HCT116 (cell line): ENCODE measurements at regions not wholly inside any gene's neighbourhood (a gene's known extent, or its start where the extent isn't known, plus 50 kb on each side); places are given as distances from the start of the nearest gene placed in this dataset.

Source experiments
- ATAC-seq: fragments of 200-7000 bp; cut with Tn5 transposase; 2 replicates; pipeline ENCODE4 v1.9.1; 2020; ENCODE audit warnings: mild to moderate bottlenecking, moderate library complexity
- BruUV-seq: library from RNA; stranded (reverse); fragments of 400-500 nt; replicated peaks from 2 replicates; lab custom pipeline; 2021; lab: Mats Ljungman, UMichigan
- CTCF ChIA-PET: fragments of 300-600 bp; sonication (Branson Sonifier 250); formaldehyde crosslinking; loops from one replicate; lab custom pipeline; 2021; ENCODE audit warnings: antibody characterized with exemption; lab: Charles Lee
- POLR2A ChIA-PET: fragments of 300-600, 350-600 bp; sonication (Branson Sonifier 250); formaldehyde crosslinking; loops from one replicate; lab custom pipeline; 2021; ENCODE audit warnings: antibody characterized with exemption; lab: Charles Lee
- RAD21 ChIA-PET, 2 experiments: fragments of 300-600 bp; sonication (Branson Sonifier 250); formaldehyde crosslinking; loops; one replicate each; lab custom pipeline; 2023; ENCODE audit warnings: low total read pairs in 2 of 2; ENCODE audit not compliant: uncharacterized antibody in 2 of 2, unreplicated experiment in 2 of 2, low non-redundant PET in 1 of 2; lab: Charles Lee
- DNase-seq: peaks from one replicate; pipeline ENCODE4 v3.0.0-alpha.2; 2010; ENCODE audit warnings: low read depth, low spot score
- H2AFZ ChIP-seq: fragments of 200-600 bp; shearing (Covaris generic), sonication (generic); 2 replicates; pipeline ENCODE4 v1.6.1; 2017; ENCODE audit warnings: low read depth, mixed run types, mixed read lengths, antibody characterized with exemption, low read length; ENCODE audit not compliant: poor library complexity, severe bottlenecking
- H3K27ac ChIP-seq: 2 replicates; pipeline ENCODE4 v1.5.1; 2012; ENCODE audit warnings: low read depth, low read length
- H3K27me3 ChIP-seq: fragments of 200-600 bp; sonication (generic); 2 replicates; pipeline ENCODE4 v1.6.1; 2016; ENCODE audit warnings: mixed run types, low read length, mixed read lengths; ENCODE audit not compliant: insufficient read depth
- H3K36me3 ChIP-seq, 2 experiments: fragments of 200-500 bp in 1 of 2; fragments of 200-600 bp in 1 of 2; sonication (Bioruptor generic) in 1 of 2; sonication (generic) in 1 of 2; 2 replicates each; pipeline versions ENCODE4 v1.5.1 to v1.6.1; 2014 to 2016; ENCODE audit warnings: low read length in 2 of 2, inconsistent platforms in 1 of 2, mixed read lengths in 1 of 2, mixed run types in 1 of 2; ENCODE audit not compliant: insufficient read depth in 2 of 2, control insufficient read depth in 1 of 2
- H3K4me1 ChIP-seq, 2 experiments: fragments of 200-600 bp in 1 of 2; sonication (generic) in 1 of 2; 2 replicates each; pipeline versions ENCODE4 v1.5.1 to v1.6.1; 2012 to 2017; ENCODE audit warnings: low read length in 2 of 2, inconsistent platforms in 1 of 2, mild to moderate bottlenecking in 1 of 2, mixed read lengths in 1 of 2, mixed run types in 1 of 2, moderate library complexity in 1 of 2; ENCODE audit not compliant: insufficient read depth in 2 of 2, control insufficient read depth in 1 of 2
- H3K4me2 ChIP-seq: fragments of 200-600 bp; sonication (generic); 2 replicates; pipeline ENCODE4 v1.6.1; 2017; ENCODE audit warnings: mixed run types, low read length, mixed read lengths
- H3K4me3 ChIP-seq, 2 experiments: fragments of 200-600 bp in 1 of 2; sonication (generic) in 1 of 2; replicated peaks in 1 of 2; 2 replicates each; pipeline ENCODE4 v1.5.1; 2011 to 2016; ENCODE audit warnings: low read length in 2 of 2, control low read depth in 1 of 2, low read depth in 1 of 2, mild to moderate bottlenecking in 1 of 2, mixed read lengths in 1 of 2, mixed run types in 1 of 2
- H3K79me2 ChIP-seq: fragments of 200-600 bp; sonication (generic); 2 replicates; pipeline ENCODE4 v1.6.1; 2017; ENCODE audit warnings: mild to moderate bottlenecking, mixed run types, low read length, moderate library complexity, mixed read lengths; ENCODE audit not compliant: insufficient read depth
- H3K9ac ChIP-seq: fragments of 200-600 bp; sonication (generic); 2 replicates; pipeline ENCODE4 v1.6.1; 2016; ENCODE audit warnings: low read length, mixed read lengths
- H3K9me2 ChIP-seq: fragments of 200-600 bp; sonication (generic), shearing (Covaris generic); 2 replicates; pipeline ENCODE4 v1.6.1; 2017; ENCODE audit warnings: mixed run types, mild to moderate bottlenecking, moderate library complexity; ENCODE audit not compliant: insufficient read depth
- H3K9me3 ChIP-seq, 2 experiments: fragments of 200-500 bp in 1 of 2; fragments of 200-600 bp in 1 of 2; sonication (Bioruptor generic) in 1 of 2; sonication (generic) in 1 of 2; 2 replicates each; pipeline ENCODE4 v1.6.1; 2014 to 2017; ENCODE audit warnings: low read length in 2 of 2, mixed read lengths in 2 of 2, inconsistent platforms in 1 of 2, low read depth in 1 of 2, mild to moderate bottlenecking in 1 of 2, mixed run types in 1 of 2, moderate library complexity in 1 of 2; ENCODE audit not compliant: control insufficient read depth in 1 of 2, insufficient read depth in 1 of 2
- H4K20me1 ChIP-seq: fragments of 200-600 bp; sonication (generic), shearing (Covaris generic); 2 replicates; pipeline ENCODE4 v1.6.1; 2017; ENCODE audit warnings: mixed run types, mild to moderate bottlenecking, moderate library complexity; ENCODE audit not compliant: insufficient read depth
- CBX3 ChIP-seq: IDR thresholded peaks from 2 replicates; pipeline ENCODE4 v1.6.1; 2012; ENCODE audit warnings: low read depth
- CTCF ChIP-seq, 3 experiments: fragments of 200-600 bp in 1 of 3; sonication (generic) in 1 of 3; IDR thresholded peaks in 2 of 3; conservative IDR thresholded peaks in 1 of 3; 2 replicates each; pipeline ENCODE4 v1.5.1; 2012 to 2017; ENCODE audit warnings: low read depth in 2 of 3, low read length in 2 of 3, antibody characterized with exemption in 1 of 3, borderline replicate concordance in 1 of 3, control low read depth in 1 of 3, mild to moderate bottlenecking in 1 of 3, mixed read lengths in 1 of 3, mixed run types in 1 of 3, moderate library complexity in 1 of 3; ENCODE audit not compliant: insufficient read depth in 1 of 3
- ELF1 ChIP-seq: IDR thresholded peaks from 2 replicates; pipeline ENCODE4 v1.6.1; 2012; ENCODE audit warnings: low read depth, borderline replicate concordance
- intact Hi-C: fragments of 100-400 bp; cut with micrococcal nuclease; formaldehyde crosslinking; loops from 2 replicates; pipeline ENCODE4 v1.10.0; 2022

- Histone ChIP-seq H3K36me3 (no peaks in the 10 kb centered on the region), H3K27ac (no peak overlapping the region), H3K4me2 (no peak overlapping the region), H2AFZ (no peak overlapping the region), H3K9me2 (no peaks in the 10 kb centered on the region), H3K4me3 (no peak overlapping the region), H4K20me1 (no peaks in the 10 kb centered on the region), H3K79me2 (no peaks in the 10 kb centered on the region), H3K9me3 (no peaks in the 10 kb centered on the region), H3K4me1 (no peaks in the 10 kb centered on the region), H3K27me3 (no peaks in the 10 kb centered on the region), H3K9ac (no peak overlapping the region)
- POLR2A ChIA-PET = no interaction called here
- intact Hi-C loops = no loop called here
- no TSS peak for BruUV-seq
- CTCF ChIA-PET = no interaction called here
- RAD21 ChIA-PET = no interaction called here
- ATAC-seq = no peak
- no peak for DNase-seq
- TF ChIP-seq ELF1 = no peak
These were observed 353.0 kb downstream of the IDS start for GRCh38 chrX:149151805-149152757.

DNA sequence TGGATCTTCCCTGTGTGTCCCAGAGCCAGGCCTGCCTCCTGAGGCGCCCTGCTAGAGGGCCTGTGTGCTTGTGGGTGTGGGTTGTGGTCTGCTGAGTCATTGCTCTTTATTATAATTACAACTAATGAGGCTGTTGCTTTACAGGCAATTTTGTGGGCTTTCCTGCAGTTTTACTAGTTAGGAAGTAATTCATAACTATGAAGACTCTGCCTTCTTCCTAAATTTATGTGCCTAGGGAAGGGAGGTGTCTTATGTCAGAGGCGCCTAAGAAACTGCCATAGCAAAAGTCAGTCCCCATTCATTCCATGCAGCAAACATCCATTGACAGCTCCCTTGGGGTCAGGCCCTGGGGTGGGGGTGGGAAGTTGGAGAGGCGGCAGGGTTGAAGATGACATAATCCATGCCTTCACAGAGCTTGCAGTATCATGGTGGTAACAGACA is 359.2 kb downstream of the IDS start:
- POLR2A ChIA-PET = no interaction called here
- TF ChIP-seq CBX3 (no peak), CTCF (IDR thresholded peaks at IDR 0.05 in 2 of 3, conservative IDR thresholded peaks at IDR 0.05 in 1 of 3; ENCODE audit: borderline replicate concordance in 1 of 3, insufficient read depth in 1 of 3, low read depth in 2 of 3, low read length in 2 of 3) (no peak)
- TF ChIP-seq, all 23 proteins: peak for 0
- RAD21 ChIA-PET = no interaction called here

More for the DNA sequence above, 359.2 kb downstream of the IDS start:
- Histone ChIP-seq H3K27me3 (no peaks in the 10 kb centered on the region), H3K36me3 (no peaks in the 10 kb centered on the region), H3K4me2 (no peak overlapping the region), H3K9me3 (no peaks in the 10 kb centered on the region), H2AFZ (no peak overlapping the region), H4K20me1 (no peaks in the 10 kb centered on the region), H3K4me1 (no peaks in the 10 kb centered on the region), H3K27ac (no peak overlapping the region), H3K79me2 (no peaks in the 10 kb centered on the region), H3K4me3 (no peak overlapping the region), H3K9me2 (no peaks in the 10 kb centered on the region), H3K9ac (no peak overlapping the region)
- intact Hi-C loops = no loop called here
- BruUV-seq = no TSS peak
- CTCF ChIA-PET = no interaction called here
- DNase-seq (no peak), ATAC-seq (no peak)
